ENCODE measurements at regions not wholly inside any gene's neighbourhood (a gene's known extent, or its start where the extent isn't known, plus 50 kb on each side); places are given as distances from the start of the nearest gene placed in this dataset.

DNA sequence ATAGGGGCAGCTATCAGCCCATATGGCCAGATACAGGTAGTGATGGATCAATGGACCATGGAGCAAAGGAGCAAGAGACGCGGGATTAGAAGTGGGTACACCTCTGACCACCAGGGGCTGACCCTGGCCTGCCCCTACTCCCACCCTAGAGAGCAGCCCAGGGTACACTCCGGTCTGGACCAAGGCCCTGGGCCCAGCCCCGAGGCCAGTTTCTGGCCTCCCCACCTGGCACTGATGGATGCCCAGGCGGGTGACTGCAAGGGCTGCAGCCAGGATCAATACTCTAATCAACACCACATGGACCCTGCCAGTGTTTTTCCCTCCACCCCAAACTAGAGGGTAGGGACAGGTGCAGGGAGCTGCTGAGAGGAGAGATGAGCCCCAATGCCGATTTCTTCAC lies 74.1 kb upstream of the NECTIN1 start:
- TF ChIP-seq CTCF (IDR thresholded peaks at IDR 0.05; ENCODE audit: insufficient read depth, low read depth, low read length, missing control alignments), result no peak
- DNase-seq (ENCODE audit: low read depth), result no peak
- no peak overlapping the region for H3K4me3 ChIP-seq (ENCODE audit: low read depth, low read length)

DNA sequence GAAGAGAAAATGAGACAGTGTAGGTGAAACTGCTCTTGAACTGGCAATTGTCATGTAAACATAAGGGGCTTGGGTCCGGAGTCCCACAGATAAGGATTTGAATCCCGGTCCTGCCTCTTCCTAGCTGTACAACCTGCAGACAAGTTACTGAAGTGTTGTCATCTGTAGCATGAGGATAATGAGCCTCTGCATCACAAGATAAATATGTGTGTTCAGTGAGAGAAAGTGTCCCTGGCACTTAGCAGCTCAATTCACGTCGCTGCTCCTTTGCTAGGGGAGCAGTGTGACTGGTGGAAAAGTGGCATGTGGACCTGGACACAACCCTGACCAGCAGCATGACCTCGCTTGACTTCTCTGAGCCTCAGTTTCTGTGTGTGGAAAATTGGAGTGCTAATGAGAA lies 73.7 kb upstream of the NECTIN1 start:
- H3K4me3 ChIP-seq (ENCODE audit: low read depth, low read length), result no peak overlapping the region
- no peak for DNase-seq (ENCODE audit: low read depth)
- TF ChIP-seq CTCF (IDR thresholded peaks at IDR 0.05; ENCODE audit: insufficient read depth, low read depth, low read length, missing control alignments), result no peak

- H3K4me3 ChIP-seq (ENCODE audit: low read depth, low read length), result no peak overlapping the region
- TF ChIP-seq CTCF (IDR thresholded peaks at IDR 0.05; ENCODE audit: insufficient read depth, low read depth, low read length, missing control alignments), result no peak
- DNase-seq (ENCODE audit: low read depth), result no peak
Measured at GRCh38 chr11:119800619-119801018, 71.6 kb upstream of the NECTIN1 start.

- no peak for DNase-seq (ENCODE audit: low read depth)
- H3K4me3 ChIP-seq (ENCODE audit: low read depth, low read length), result no peak overlapping the region
- no peak for TF ChIP-seq CTCF (IDR thresholded peaks at IDR 0.05; ENCODE audit: insufficient read depth, low read depth, low read length, missing control alignments)
Measured at GRCh38 chr11:119800171-119800570, 71.2 kb upstream of the NECTIN1 start.

- no peak for DNase-seq (ENCODE audit: low read depth)
- no peak for TF ChIP-seq CTCF (IDR thresholded peaks at IDR 0.05; ENCODE audit: insufficient read depth, low read depth, low read length, missing control alignments)
- no peak overlapping the region for H3K4me3 ChIP-seq (ENCODE audit: low read depth, low read length)
Measured at GRCh38 chr11:119798656-119799055, 69.7 kb upstream of the NECTIN1 start.

- no peak overlapping the region for H3K4me3 ChIP-seq (ENCODE audit: low read depth, low read length)
- DNase-seq (ENCODE audit: low read depth), result no peak
- TF ChIP-seq CTCF (IDR thresholded peaks at IDR 0.05; ENCODE audit: insufficient read depth, low read depth, low read length, missing control alignments), result no peak
Measured at GRCh38 chr11:119797736-119798135, 68.7 kb upstream of the NECTIN1 start.

DNA sequence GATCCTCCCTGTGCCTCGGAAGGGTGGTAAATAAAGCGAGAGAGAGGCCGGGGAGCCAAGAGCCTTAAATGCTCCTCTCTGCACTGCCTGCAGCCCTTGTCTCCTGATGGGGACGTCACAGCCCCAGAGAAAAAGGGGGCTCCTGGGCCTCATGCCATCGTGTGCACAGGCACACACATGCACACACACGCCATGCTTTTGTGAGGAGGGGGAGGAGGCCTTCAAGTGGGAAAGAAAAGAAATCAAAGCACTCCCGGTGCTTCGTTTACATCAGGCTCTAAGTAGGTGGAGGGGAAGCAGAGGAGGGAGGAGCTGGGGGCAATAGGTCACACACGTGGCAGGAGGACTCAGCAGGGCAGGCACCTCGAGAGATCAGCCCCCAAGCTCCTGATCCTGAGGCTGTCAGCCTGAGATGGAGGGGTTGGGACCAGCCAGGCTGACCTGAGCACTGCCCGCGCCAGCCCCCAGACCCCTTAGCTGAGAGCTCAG lies 68.2 kb upstream of the NECTIN1 start:
- H3K4me3 ChIP-seq (ENCODE audit: low read depth, low read length), result no peak overlapping the region
- no peak for DNase-seq (ENCODE audit: low read depth)
- TF ChIP-seq CTCF (IDR thresholded peaks at IDR 0.05; ENCODE audit: insufficient read depth, low read depth, low read length, missing control alignments), result no peak

Data from GM12865 (cell line).